ENCODE measurements at regions not wholly inside any gene's neighbourhood (a gene's known extent, or its start where the extent isn't known, plus 50 kb on each side); places are given as distances from the start of the nearest gene placed in this dataset.

DNA sequence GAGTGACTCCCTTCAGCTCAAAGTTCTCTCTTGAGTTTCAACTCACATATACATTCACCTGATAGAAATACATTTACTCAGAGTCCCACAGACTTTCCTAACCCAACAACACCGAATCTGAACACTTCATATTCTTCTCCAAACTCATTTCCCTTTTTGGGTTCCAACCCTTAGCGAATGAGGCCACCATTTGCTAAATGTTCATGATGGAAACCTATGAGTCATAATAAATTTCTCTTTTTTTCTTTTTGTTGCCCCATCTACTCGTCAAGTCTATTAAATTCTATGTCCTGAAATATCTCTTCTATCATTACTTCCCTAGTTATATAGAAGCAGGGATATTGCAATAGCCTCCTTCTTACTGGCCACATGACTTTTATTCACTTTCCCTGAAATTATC is 100.1 kb downstream of the HLX start (continued):
- TF ChIP-seq, protein P1, sequence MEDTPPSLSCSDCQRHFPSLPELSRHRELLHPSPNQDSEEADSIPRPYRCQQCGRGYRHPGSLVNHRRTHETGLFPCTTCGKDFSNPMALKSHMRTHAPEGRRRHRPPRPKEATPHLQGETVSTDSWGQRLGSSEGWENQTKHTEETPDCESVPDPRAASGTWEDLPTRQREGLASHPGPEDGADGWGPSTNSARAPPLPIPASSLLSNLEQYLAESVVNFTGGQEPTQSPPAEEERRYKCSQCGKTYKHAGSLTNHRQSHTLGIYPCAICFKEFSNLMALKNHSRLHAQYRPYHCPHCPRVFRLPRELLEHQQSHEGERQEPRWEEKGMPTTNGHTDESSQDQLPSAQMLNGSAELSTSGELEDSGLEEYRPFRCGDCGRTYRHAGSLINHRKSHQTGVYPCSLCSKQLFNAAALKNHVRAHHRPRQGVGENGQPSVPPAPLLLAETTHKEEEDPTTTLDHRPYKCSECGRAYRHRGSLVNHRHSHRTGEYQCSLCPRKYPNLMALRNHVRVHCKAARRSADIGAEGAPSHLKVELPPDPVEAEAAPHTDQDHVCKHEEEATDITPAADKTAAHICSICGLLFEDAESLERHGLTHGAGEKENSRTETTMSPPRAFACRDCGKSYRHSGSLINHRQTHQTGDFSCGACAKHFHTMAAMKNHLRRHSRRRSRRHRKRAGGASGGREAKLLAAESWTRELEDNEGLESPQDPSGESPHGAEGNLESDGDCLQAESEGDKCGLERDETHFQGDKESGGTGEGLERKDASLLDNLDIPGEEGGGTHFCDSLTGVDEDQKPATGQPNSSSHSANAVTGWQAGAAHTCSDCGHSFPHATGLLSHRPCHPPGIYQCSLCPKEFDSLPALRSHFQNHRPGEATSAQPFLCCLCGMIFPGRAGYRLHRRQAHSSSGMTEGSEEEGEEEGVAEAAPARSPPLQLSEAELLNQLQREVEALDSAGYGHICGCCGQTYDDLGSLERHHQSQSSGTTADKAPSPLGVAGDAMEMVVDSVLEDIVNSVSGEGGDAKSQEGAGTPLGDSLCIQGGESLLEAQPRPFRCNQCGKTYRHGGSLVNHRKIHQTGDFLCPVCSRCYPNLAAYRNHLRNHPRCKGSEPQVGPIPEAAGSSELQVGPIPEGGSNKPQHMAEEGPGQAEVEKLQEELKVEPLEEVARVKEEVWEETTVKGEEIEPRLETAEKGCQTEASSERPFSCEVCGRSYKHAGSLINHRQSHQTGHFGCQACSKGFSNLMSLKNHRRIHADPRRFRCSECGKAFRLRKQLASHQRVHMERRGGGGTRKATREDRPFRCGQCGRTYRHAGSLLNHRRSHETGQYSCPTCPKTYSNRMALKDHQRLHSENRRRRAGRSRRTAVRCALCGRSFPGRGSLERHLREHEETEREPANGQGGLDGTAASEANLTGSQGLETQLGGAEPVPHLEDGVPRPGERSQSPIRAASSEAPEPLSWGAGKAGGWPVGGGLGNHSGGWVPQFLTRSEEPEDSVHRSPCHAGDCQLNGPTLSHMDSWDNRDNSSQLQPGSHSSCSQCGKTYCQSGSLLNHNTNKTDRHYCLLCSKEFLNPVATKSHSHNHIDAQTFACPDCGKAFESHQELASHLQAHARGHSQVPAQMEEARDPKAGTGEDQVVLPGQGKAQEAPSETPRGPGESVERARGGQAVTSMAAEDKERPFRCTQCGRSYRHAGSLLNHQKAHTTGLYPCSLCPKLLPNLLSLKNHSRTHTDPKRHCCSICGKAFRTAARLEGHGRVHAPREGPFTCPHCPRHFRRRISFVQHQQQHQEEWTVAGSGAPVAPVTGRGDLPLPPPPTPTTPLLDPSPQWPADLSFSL (CRISPR knock-in tag; IDR thresholded peaks at IDR 0.05), result no peak
- TF ChIP-seq CHCHD3 (CRISPR knock-in tag; IDR thresholded peaks at IDR 0.05), result no peak
- TF ChIP-seq ZNF230 (CRISPR knock-in tag; IDR thresholded peaks at IDR 0.05), result no peak
- no peak for TF ChIP-seq ZNF878 (CRISPR knock-in tag; IDR thresholded peaks at IDR 0.05)
- no peak for TF ChIP-seq ZNF772 (CRISPR knock-in tag; IDR thresholded peaks at IDR 0.05)

DNA sequence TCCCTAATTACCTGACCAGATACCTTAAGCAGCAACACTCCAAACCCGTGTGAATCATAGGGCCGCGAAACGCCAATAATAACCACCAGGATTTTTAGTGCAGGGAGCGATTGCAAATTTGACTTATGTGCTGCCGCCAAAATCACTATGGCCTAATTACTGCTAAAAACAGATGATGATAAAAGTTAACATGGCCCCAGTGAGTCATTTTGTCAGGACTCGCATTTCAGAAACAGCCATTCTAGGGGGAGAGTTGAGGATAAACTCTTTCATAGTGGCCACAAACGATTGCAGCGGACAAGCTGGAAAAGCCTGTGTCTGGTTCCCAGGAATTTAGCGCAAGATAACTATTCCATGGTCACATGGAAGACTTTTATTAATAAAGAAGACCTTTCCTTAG is 103.4 kb downstream of the HLX start:
- no peaks in the 10 kb centered on the region for H4K20me1 ChIP-seq (ENCODE audit: insufficient read depth, low read length)
- no peaks in the 10 kb centered on the region for H3K9me3 ChIP-seq (ENCODE audit: low read length)
- ChIA-PET CTCF (ENCODE audit: low intra/inter-chr PET ratio, low total read pairs) (no interaction called here), POLR2A (no interaction called here)
- TF ChIP-seq ZNF878 (CRISPR knock-in tag; IDR thresholded peaks at IDR 0.05) (no peak), MXI1 (IDR thresholded peaks at IDR 0.05; ENCODE audit: borderline replicate concordance, low read depth, low read length) (no peak), DNMT3B (CRISPR knock-in tag; conservative IDR thresholded peaks at IDR 0.05) (no peak)
- H3K4me2 ChIP-seq (ENCODE audit: low read depth, low read length), result no peak overlapping the region
- H3K27me3 ChIP-seq (ENCODE audit: control insufficient read depth in 1 of 2, insufficient read depth in 2 of 2, low read length in 2 of 2), result no peaks in the 10 kb centered on the region; a peak in 1 of 5 replicates
- H3K27ac ChIP-seq (ENCODE audit: extremely low read length, insufficient read depth, low read length), result no peak overlapping the region
- no peak overlapping the region for H3K9ac ChIP-seq (ENCODE audit: insufficient read depth, low read depth, low read length)
- WGBS (ENCODE audit: low lambda C conversion rate), result 54% methylated on average over 10 of the region's 10 CpGs
- no peak for FAIRE-seq
- ATAC-seq, result no peak
- H3K4me1 ChIP-seq (ENCODE audit: insufficient read depth, low read length), result no peaks in the 10 kb centered on the region
- no peaks in the 10 kb centered on the region for H3K36me3 ChIP-seq (replicated peaks in 1 of 2; ENCODE audit: control insufficient read depth in 1 of 2, insufficient read depth in 2 of 2, low read length in 2 of 2)
- no peak for DNase-seq (ENCODE audit: low spot score)
- no peaks in the 10 kb centered on the region for H3K79me2 ChIP-seq (ENCODE audit: insufficient read depth, low read length)
- H3K4me3 ChIP-seq (replicated peaks in 1 of 3; ENCODE audit: insufficient read depth in 1 of 3, low read depth in 2 of 3, low read length in 3 of 3), result no peak overlapping the region
- no peak overlapping the region for H2AFZ ChIP-seq (ENCODE audit: low read length)
- no TSS peak for BruUV-seq (replicated peaks)
- intact Hi-C loops (cut with micrococcal nuclease; ENCODE audit: unreplicated experiment) (loop anchor here (10.0 kb wide), 1 partner anchor 108 kb away; the partner anchor contains the start of gene HLX), in situ Hi-C loops (cut with HindIII; ENCODE audit: extremely low pct_ligation_motif_present, low pct_unique_long_range_greater_than_20kb) (no loop called here)

Data from HepG2 (cell line).